Neural cell (in vitro differentiated cells): ENCODE measurements at regions not wholly inside any gene's neighbourhood (a gene's known extent, or its start where the extent isn't known, plus 50 kb on each side); places are given as distances from the start of the nearest gene placed in this dataset.

Experiments used
- H2AFZ ChIP-seq: fragments of 200-600, 300-800 bp; sonication (generic), shearing (Covaris generic); 2 replicates; pipeline ENCODE4 v1.6.0; 2014; ENCODE audit warnings: low read depth, mild to moderate bottlenecking, antibody characterized with exemption, low read length, moderate library complexity
- H3F3A ChIP-seq: fragments of 200-600 bp; shearing (Covaris generic); 2 replicates; pipeline ENCODE4 v1.6.1; 2016; ENCODE audit warnings: mild to moderate bottlenecking, moderate library complexity, mixed read lengths, antibody characterized with exemption, low read length; ENCODE audit not compliant: insufficient read depth, poor library complexity, severe bottlenecking
- H3K27ac ChIP-seq: fragments of 200-600, 300-800 bp; sonication (generic), shearing (Covaris generic); 2 replicates; pipeline ENCODE4 v1.5.1; 2014; ENCODE audit warnings: mild to moderate bottlenecking, low read length, moderate library complexity
- H3K27me3 ChIP-seq: fragments of 300-800, 200-600 bp; sonication (generic), shearing (Covaris generic); 2 replicates; pipeline ENCODE4 v1.6.0; 2014; ENCODE audit warnings: mild to moderate bottlenecking, low read depth, low read length, moderate library complexity; ENCODE audit not compliant: insufficient read depth
- H3K36me3 ChIP-seq: fragments of 300-800, 200-600 bp; sonication (generic), shearing (Covaris generic); 2 replicates; pipeline ENCODE4 v1.5.1; 2014; ENCODE audit warnings: mild to moderate bottlenecking, antibody characterized with exemption, low read length, moderate library complexity; ENCODE audit not compliant: insufficient read depth
- H3K4me2 ChIP-seq: fragments of 300-800, 200-600 bp; sonication (generic), shearing (Covaris generic); 2 replicates; pipeline ENCODE4 v1.6.0; 2014; ENCODE audit warnings: mild to moderate bottlenecking, low read length
- H3K4me3 ChIP-seq: fragments of 300-800, 200-600 bp; sonication (generic), shearing (Covaris generic); 2 replicates; pipeline ENCODE4 v1.5.1; 2014; ENCODE audit warnings: mild to moderate bottlenecking, low read length, moderate library complexity
- H3K79me2 ChIP-seq: fragments of 200-600 bp; shearing (Covaris generic); replicated peaks from 2 replicates; pipeline ENCODE4 v1.6.0; 2014; ENCODE audit warnings: mild to moderate bottlenecking, low read length, moderate library complexity; ENCODE audit not compliant: insufficient read depth
- H3K9ac ChIP-seq: fragments of 300-800, 200-600 bp; sonication (generic), shearing (Covaris generic); 2 replicates; pipeline ENCODE4 v1.6.1; 2016; ENCODE audit warnings: mild to moderate bottlenecking, low read length, mixed read lengths
- H3K9me2 ChIP-seq: fragments of 200-600 bp; shearing (Covaris generic); 2 replicates; pipeline ENCODE4 v1.6.1; 2016; ENCODE audit warnings: mild to moderate bottlenecking, low read length, mixed read lengths; ENCODE audit not compliant: insufficient read depth
- H3K9me3 ChIP-seq: fragments of 200-600, 300-800 bp; sonication (generic), shearing (Covaris generic); 2 replicates; pipeline ENCODE4 v1.6.1; 2016; ENCODE audit warnings: mild to moderate bottlenecking, mixed run types, low read length, moderate library complexity, mixed read lengths
- H4K20me1 ChIP-seq: fragments of 200-600 bp; shearing (Covaris generic); 2 replicates; pipeline ENCODE4 v1.6.1; 2016; ENCODE audit warnings: mild to moderate bottlenecking, mixed run types; ENCODE audit not compliant: insufficient read depth
- CTCF ChIP-seq: fragments of 450-650 bp; IDR thresholded peaks from 2 replicates; pipeline ENCODE4 v1.5.1; 2014; ENCODE audit warnings: antibody characterized with exemption, mild to moderate bottlenecking, moderate library complexity; ENCODE audit not compliant: poor library complexity, severe bottlenecking
- EP300 ChIP-seq: fragments of 450-650 bp; conservative IDR thresholded peaks from 2 replicates; pipeline ENCODE4 v1.6.1; 2014; ENCODE audit warnings: antibody characterized with exemption, mild to moderate bottlenecking, moderate library complexity; ENCODE audit not compliant: poor library complexity, severe bottlenecking
- MXI1 ChIP-seq: fragments of 450-650 bp; conservative IDR thresholded peaks from 2 replicates; pipeline ENCODE4 v1.6.1; 2014; ENCODE audit warnings: antibody characterized with exemption, mild to moderate bottlenecking; ENCODE audit not compliant: poor library complexity, severe bottlenecking
- POLR2AphosphoS5 ChIP-seq: IDR thresholded peaks from 2 replicates; pipeline ENCODE4 v1.6.1; 2012
- RAD21 ChIP-seq: fragments of 450-650 bp; conservative IDR thresholded peaks from 2 replicates; pipeline ENCODE4 v1.6.1; 2014; ENCODE audit warnings: antibody characterized with exemption, mild to moderate bottlenecking, moderate library complexity
- SMC3 ChIP-seq: fragments of 450-650 bp; conservative IDR thresholded peaks from 2 replicates; pipeline ENCODE4 v1.6.1; 2014; ENCODE audit warnings: antibody characterized with exemption, mild to moderate bottlenecking, moderate library complexity; ENCODE audit not compliant: poor library complexity
- TAF1 ChIP-seq: IDR thresholded peaks from 2 replicates; pipeline ENCODE4 v1.6.1; 2012; ENCODE audit warnings: low read depth
- TF ChIP-seq, protein P1 (sequence below): IDR thresholded peaks from 2 replicates; pipeline ENCODE4 v1.6.1; 2012; ENCODE audit warnings: borderline replicate concordance

DNA sequence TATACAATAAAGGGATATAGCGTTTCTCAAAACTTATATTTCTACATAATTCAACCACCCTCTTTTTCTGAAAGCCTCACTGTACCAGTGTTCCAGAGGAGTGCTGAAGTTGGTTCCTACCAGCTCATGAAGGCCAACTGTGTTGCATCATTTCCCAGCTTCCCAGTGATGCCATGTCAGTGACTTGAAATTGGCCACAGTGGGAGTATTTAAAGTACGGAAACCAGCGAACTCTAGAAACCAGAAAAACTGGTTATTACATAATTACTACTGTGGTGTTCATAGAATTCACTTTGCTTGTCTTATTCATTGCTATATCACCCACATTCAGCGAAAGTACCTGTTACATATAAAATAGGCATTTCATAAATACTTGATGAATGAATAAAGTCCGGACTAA, 135.4 kb downstream of the GC start:
- no peaks in the 10 kb centered on the region for H4K20me1 ChIP-seq
- H3K27me3 ChIP-seq, result no peaks in the 10 kb centered on the region
- no peak overlapping the region for H3K27ac ChIP-seq
- no peaks in the 10 kb centered on the region for H3K9me3 ChIP-seq
- TF ChIP-seq RAD21, result no peak
- TF ChIP-seq EP300, result no peak
- TF ChIP-seq, protein P1, sequence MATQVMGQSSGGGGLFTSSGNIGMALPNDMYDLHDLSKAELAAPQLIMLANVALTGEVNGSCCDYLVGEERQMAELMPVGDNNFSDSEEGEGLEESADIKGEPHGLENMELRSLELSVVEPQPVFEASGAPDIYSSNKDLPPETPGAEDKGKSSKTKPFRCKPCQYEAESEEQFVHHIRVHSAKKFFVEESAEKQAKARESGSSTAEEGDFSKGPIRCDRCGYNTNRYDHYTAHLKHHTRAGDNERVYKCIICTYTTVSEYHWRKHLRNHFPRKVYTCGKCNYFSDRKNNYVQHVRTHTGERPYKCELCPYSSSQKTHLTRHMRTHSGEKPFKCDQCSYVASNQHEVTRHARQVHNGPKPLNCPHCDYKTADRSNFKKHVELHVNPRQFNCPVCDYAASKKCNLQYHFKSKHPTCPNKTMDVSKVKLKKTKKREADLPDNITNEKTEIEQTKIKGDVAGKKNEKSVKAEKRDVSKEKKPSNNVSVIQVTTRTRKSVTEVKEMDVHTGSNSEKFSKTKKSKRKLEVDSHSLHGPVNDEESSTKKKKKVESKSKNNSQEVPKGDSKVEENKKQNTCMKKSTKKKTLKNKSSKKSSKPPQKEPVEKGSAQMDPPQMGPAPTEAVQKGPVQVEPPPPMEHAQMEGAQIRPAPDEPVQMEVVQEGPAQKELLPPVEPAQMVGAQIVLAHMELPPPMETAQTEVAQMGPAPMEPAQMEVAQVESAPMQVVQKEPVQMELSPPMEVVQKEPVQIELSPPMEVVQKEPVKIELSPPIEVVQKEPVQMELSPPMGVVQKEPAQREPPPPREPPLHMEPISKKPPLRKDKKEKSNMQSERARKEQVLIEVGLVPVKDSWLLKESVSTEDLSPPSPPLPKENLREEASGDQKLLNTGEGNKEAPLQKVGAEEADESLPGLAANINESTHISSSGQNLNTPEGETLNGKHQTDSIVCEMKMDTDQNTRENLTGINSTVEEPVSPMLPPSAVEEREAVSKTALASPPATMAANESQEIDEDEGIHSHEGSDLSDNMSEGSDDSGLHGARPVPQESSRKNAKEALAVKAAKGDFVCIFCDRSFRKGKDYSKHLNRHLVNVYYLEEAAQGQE, result no peak
- TF ChIP-seq POLR2AphosphoS5, result no peak
- no peak for TF ChIP-seq TAF1
- TF ChIP-seq MXI1, result no peak
- TF ChIP-seq SMC3, result no peak
- no peak for TF ChIP-seq CTCF
- no peak overlapping the region for H3K4me3 ChIP-seq
- H3K9ac ChIP-seq, result no peak overlapping the region
- H3K36me3 ChIP-seq, result no peaks in the 10 kb centered on the region
- H3F3A ChIP-seq, result no peaks in the 10 kb centered on the region
- no peaks in the 10 kb centered on the region for H3K9me2 ChIP-seq
- no peaks in the 10 kb centered on the region for H3K79me2 ChIP-seq
- no peak overlapping the region for H2AFZ ChIP-seq
- H3K4me2 ChIP-seq, result no peak overlapping the region

GRCh38 chr4:71639380-71639779, 144.5 kb downstream of the GC start:
- Histone ChIP-seq H3K9me3 (no peaks in the 10 kb centered on the region), H3K4me2 (no peak overlapping the region), H3K79me2 (no peaks in the 10 kb centered on the region), H3K27me3 (no peaks in the 10 kb centered on the region), H3K4me3 (no peak overlapping the region), H3F3A (no peaks in the 10 kb centered on the region), H3K9ac (no peak overlapping the region), H4K20me1 (no peaks in the 10 kb centered on the region), H3K9me2 (no peaks in the 10 kb centered on the region), H3K36me3 (no peaks in the 10 kb centered on the region), H3K27ac (no peak overlapping the region), H2AFZ (no peak overlapping the region)
- TF ChIP-seq EP300 (no peak), RAD21 (no peak), CTCF (no peak), SMC3 (no peak), MXI1 (no peak), TAF1 (no peak)
- TF ChIP-seq, protein P1, result no peak
